Fibroblast of mammary gland (primary cell): ENCODE measurements at regions not wholly inside any gene's neighbourhood (a gene's known extent, or its start where the extent isn't known, plus 50 kb on each side); places are given as distances from the start of the nearest gene placed in this dataset.

Experiments
- DNase-seq: peaks from one replicate; pipeline ENCODE4 v3.0.0-alpha.2; 2010; ENCODE audit warnings: low read depth
- H3K4me3 ChIP-seq: 2 replicates; pipeline ENCODE4 v1.5.1; 2011; ENCODE audit warnings: low read depth, mild to moderate bottlenecking, low read length, moderate library complexity; ENCODE audit not compliant: control insufficient read depth
- CTCF ChIP-seq: conservative IDR thresholded peaks from 2 replicates; pipeline ENCODE4 v1.5.1; 2011; ENCODE audit warnings: low read depth, low read length, inconsistent platforms; ENCODE audit not compliant: control insufficient read depth, insufficient read depth

- no peak for DNase-seq
- H3K4me3 ChIP-seq, result no peak overlapping the region
- no peak for TF ChIP-seq CTCF
Observed at GRCh38 chr5:173699966-173700365, 83.5 kb upstream of the BOD1 start.

GRCh38 chr5:173703466-173703865, 87.0 kb upstream of the BOD1 start:
- no peak for TF ChIP-seq CTCF
- no peak overlapping the region for H3K4me3 ChIP-seq
- no peak for DNase-seq

GRCh38 chr5:173704615-173705511, 88.4 kb upstream of the BOD1 start:
- no peak for TF ChIP-seq CTCF
- H3K4me3 ChIP-seq, result no peak overlapping the region
- DNase-seq, result no peak

- no peak for TF ChIP-seq CTCF
- DNase-seq, result no peak
- no peak overlapping the region for H3K4me3 ChIP-seq
Observed at GRCh38 chr5:173705512-173706044, 89.1 kb upstream of the BOD1 start.

- H3K4me3 ChIP-seq, result no peak overlapping the region
- no peak for DNase-seq
- TF ChIP-seq CTCF, result no peak
Observed at GRCh38 chr5:173706700-173707099, 90.2 kb upstream of the BOD1 start.

GRCh38 chr5:173707392-173707791, 90.9 kb upstream of the BOD1 start:
- DNase-seq, result peak; percentile 92
- H3K4me3 ChIP-seq, result no peak overlapping the region
- no peak for TF ChIP-seq CTCF
